ENCODE measurements at regions not wholly inside any gene's neighbourhood (a gene's known extent, or its start where the extent isn't known, plus 50 kb on each side); places are given as distances from the start of the nearest gene placed in this dataset.

- 29% methylated on average over 1 of the region's 1 CpG for WGBS (ENCODE audit: missing lambda C conversion rate)
- FAIRE-seq (no peak), ATAC-seq (no peak), DNase-seq (ENCODE audit: low read depth in 1 of 2, low spot score in 1 of 2) (no peak)
- CTCF ChIA-PET = interaction anchor here (0.9 kb wide), 1 partner anchor 12 kb away, joined by 3 read pairs; no protein-coding TSS in a partner anchor
- no peaks in the 10 kb centered on the region for H3K4me1 ChIP-seq
- TF ChIP-seq EHF (CRISPR knock-in tag; IDR thresholded peaks at IDR 0.05) (no peak), TP53 (CRISPR knock-in tag; IDR thresholded peaks at IDR 0.05) (no peak), HOXB5 (CRISPR knock-in tag; IDR thresholded peaks at IDR 0.05) (no peak), USF2 (IDR thresholded peaks at IDR 0.05) (no peak), CHD4 (IDR thresholded peaks at IDR 0.05; ENCODE audit: borderline replicate concordance) (no peak), NR3C1 (IDR thresholded peaks at IDR 0.05) (no peak), RAD21 (conservative IDR thresholded peaks at IDR 0.05 in 1 of 2, IDR thresholded peaks at IDR 0.05 in 1 of 2) (no peak), JUN (IDR thresholded peaks at IDR 0.05) (no peak), HDAC2 (IDR thresholded peaks at IDR 0.05) (no peak), ZNF302 (CRISPR knock-in tag; IDR thresholded peaks at IDR 0.05) (no peak), ESRRA (IDR thresholded peaks at IDR 0.05; ENCODE audit: borderline replicate concordance, low read length) (no peak)
- no peak overlapping the region for H3K4me3 ChIP-seq
- H3K27ac ChIP-seq = no peak overlapping the region
- H3K4me2 ChIP-seq = no peak overlapping the region
- H3K9me3 ChIP-seq = no peaks in the 10 kb centered on the region
- POLR2A ChIA-PET = no interaction called here
These were observed 132.2 kb upstream of the NOX3 start for GRCh38 chr6:155587817-155588216.

- ChIA-PET CTCF (interaction anchor here (0.7 kb wide), 1 partner anchor 1000 kb away, joined by 3 read pairs; no protein-coding TSS in a partner anchor), POLR2A (no interaction called here)
- Histone ChIP-seq H3K9me3 (no peaks in the 10 kb centered on the region), H3K27ac (no peak overlapping the region), H3K4me3 (no peak overlapping the region), H3K4me2 (no peak overlapping the region), H3K4me1 (no peaks in the 10 kb centered on the region)
- DNase-seq (ENCODE audit: low read depth in 1 of 2, low spot score in 1 of 2) (no peak), ATAC-seq (no peak), FAIRE-seq (no peak)
- TF ChIP-seq ZNF302 (CRISPR knock-in tag; IDR thresholded peaks at IDR 0.05) (no peak), HDAC2 (IDR thresholded peaks at IDR 0.05) (no peak), CHD4 (IDR thresholded peaks at IDR 0.05; ENCODE audit: borderline replicate concordance) (no peak), NR3C1 (IDR thresholded peaks at IDR 0.05) (no peak), ESRRA (IDR thresholded peaks at IDR 0.05; ENCODE audit: borderline replicate concordance, low read length) (no peak), RARB (CRISPR knock-in tag; IDR thresholded peaks at IDR 0.05) (no peak), SMC3 (IDR thresholded peaks at IDR 0.05) (no peak), MAZ (IDR thresholded peaks at IDR 0.05; ENCODE audit: borderline replicate concordance, low read depth, low read length) (no peak), HOXB13 (CRISPR knock-in tag; IDR thresholded peaks at IDR 0.05; ENCODE audit: low read depth) (no peak), REST (IDR thresholded peaks at IDR 0.05) (no peak), PHF8 (IDR thresholded peaks at IDR 0.05; ENCODE audit: borderline replicate concordance, low read depth) (no peak), ZFP36 (IDR thresholded peaks at IDR 0.05; ENCODE audit: borderline replicate concordance, partially characterized antibody) (no peak), TFCP2L1 (CRISPR knock-in tag; IDR thresholded peaks at IDR 0.05) (no peak)
- TF ChIP-seq, protein P1, sequence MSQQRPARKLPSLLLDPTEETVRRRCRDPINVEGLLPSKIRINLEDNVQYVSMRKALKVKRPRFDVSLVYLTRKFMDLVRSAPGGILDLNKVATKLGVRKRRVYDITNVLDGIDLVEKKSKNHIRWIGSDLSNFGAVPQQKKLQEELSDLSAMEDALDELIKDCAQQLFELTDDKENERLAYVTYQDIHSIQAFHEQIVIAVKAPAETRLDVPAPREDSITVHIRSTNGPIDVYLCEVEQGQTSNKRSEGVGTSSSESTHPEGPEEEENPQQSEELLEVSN (IDR thresholded peaks at IDR 0.05; ENCODE audit: borderline replicate concordance, low read depth) = no peak
- TF ChIP-seq, protein P2, sequence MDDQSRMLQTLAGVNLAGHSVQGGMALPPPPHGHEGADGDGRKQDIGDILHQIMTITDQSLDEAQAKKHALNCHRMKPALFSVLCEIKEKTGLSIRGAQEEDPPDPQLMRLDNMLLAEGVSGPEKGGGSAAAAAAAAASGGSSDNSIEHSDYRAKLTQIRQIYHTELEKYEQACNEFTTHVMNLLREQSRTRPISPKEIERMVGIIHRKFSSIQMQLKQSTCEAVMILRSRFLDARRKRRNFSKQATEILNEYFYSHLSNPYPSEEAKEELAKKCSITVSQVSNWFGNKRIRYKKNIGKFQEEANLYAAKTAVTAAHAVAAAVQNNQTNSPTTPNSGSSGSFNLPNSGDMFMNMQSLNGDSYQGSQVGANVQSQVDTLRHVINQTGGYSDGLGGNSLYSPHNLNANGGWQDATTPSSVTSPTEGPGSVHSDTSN (IDR thresholded peaks at IDR 0.05) = no peak
- TF ChIP-seq, protein P3, sequence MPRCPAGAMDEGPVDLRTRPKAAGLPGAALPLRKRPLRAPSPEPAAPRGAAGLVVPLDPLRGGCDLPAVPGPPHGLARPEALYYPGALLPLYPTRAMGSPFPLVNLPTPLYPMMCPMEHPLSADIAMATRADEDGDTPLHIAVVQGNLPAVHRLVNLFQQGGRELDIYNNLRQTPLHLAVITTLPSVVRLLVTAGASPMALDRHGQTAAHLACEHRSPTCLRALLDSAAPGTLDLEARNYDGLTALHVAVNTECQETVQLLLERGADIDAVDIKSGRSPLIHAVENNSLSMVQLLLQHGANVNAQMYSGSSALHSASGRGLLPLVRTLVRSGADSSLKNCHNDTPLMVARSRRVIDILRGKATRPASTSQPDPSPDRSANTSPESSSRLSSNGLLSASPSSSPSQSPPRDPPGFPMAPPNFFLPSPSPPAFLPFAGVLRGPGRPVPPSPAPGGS (IDR thresholded peaks at IDR 0.05) = no peak
- 89% methylated on average over 1 of the region's 1 CpG for WGBS (ENCODE audit: missing lambda C conversion rate)
These were observed 130.5 kb upstream of the NOX3 start for GRCh38 chr6:155586090-155586489.

All from A549 (cell line).